NCI-H1694 (cell line): ENCODE measurements at regions not wholly inside any gene's neighbourhood (a gene's known extent, or its start where the extent isn't known, plus 50 kb on each side); places are given as distances from the start of the nearest gene placed in this dataset.
"Not testable (repeated sequence)": the region's sequence is repeated elsewhere in the genome, so short reads cannot be mapped to it uniquely, and the experiment has no call there.

Experiments used
- DNase-seq: peaks from one replicate; lab custom pipeline; 2025; lab: John Stamatoyannopoulos, UW

GRCh38 chr13:22837980-22838647 is 342.7 kb upstream of the SGCG start:
- no peak for DNase-seq

DNA sequence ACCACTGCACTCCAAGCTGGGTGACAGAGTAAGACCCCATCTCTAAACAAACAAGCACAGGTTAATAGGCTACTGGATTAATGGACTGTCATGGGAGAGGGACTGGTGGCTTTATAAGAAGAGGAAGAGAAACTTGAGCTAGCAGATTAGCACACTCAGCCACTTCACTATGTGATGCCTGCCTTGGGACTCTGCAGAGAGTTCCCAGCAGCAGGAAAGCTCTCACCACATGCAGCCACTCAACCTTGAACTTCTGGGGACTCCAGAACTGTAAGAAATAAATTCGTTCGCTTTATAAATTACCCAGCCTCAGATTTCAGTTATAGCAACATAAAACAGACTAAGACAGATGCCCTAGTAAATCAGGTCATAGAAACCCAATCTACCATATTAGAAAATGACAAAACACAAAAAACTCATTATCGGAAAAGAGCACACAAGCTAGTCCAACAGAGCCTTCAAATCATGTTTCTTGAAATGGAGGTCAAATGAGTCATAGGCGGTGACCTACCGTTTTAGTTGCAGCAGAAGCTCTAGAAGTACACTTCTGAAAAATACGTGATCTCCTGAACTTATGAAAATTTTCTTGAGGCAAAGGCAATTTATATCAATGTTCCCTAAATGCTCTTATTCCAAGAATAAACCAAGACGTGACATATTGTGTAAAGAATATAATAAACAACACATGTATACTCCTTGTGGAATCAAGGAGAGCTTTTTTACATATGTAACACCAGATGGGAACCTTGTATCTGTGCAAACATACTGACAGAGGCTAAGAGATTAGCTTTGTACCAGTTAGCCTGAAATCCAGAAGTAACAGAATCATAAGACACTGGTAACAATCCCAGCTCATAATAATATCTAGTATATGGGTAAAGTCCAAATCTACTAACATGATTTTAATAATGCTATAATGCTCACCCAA is 340.9 kb upstream of the SGCG start:
- no peak for DNase-seq

DNA sequence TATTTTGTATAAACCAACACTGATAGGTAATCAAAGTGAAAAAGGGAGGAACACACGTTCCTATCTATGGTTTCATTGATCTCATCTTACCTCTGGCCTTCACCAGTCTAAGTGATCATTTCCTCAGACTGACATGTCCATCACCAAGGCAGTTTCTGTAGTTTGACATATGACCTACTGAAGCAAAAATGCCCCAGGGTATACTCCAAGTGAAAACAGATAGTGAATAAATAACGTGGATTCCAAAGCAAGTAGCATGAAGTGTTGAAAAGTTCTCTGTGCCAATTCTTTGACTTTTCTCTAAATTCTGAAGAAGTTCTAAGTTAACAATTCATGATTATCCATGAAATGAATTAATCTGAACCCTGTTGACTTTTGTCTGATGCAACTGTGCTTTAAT is 334.2 kb upstream of the SGCG start:
- no peak for DNase-seq

- DNase-seq: no peak
Observed at GRCh38 chr13:22848539-22849052, 332.2 kb upstream of the SGCG start.

- no peak for DNase-seq
Observed at GRCh38 chr13:22855926-22856325, 324.9 kb upstream of the SGCG start.

- not testable (repeated sequence) for DNase-seq
Observed at GRCh38 chr13:22858980-22859379, 321.8 kb upstream of the SGCG start.

- DNase-seq: not testable (repeated sequence)
Observed at GRCh38 chr13:22859411-22859810, 321.4 kb upstream of the SGCG start.

- no peak for DNase-seq
Observed at GRCh38 chr13:22861958-22862466, 318.8 kb upstream of the SGCG start.

GRCh38 chr13:22862478-22862877 is 318.3 kb upstream of the SGCG start:
- no peak for DNase-seq

DNA sequence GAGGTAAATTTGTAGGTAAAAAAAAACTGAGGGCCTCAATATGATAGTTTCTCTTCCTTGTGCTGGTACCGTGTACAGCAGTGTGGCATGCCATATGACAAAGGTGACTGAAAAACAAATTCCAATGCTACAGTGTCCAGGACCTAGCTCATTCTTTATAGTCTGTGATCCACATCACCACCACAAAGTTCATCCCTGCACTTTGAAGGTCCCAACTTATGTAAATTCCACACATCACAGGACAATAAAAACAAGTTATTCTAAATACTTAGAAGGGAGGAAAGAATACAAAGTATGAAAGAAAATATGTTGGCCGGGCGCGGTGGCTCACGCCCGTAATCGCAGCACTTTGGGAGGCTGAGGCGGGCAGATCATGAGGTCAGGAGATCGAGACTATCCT is 314.6 kb upstream of the SGCG start:
- DNase-seq: no peak

DNA sequence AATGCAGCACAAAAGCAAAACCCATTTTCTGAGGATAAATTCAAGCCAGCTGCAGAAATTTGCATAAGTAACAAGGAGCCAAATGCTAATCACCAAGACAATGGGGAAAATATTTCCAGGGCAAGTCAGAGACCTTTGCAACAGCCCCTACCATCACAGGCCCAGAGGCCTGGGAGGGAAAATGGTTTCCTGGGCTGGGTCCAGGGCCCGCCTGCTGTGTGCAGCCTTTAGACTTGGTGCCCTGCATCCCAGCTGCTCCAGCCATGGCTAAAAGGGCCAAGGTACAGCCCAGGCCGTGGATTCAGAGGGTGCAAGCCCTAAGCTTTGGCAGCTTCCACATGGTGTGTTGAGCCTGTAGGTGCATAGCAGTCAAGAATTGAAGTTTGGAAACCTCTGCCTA is 309.5 kb upstream of the SGCG start:
- DNase-seq: no peak

GRCh38 chr13:22874839-22875238 is 305.9 kb upstream of the SGCG start:
- DNase-seq: no peak

GRCh38 chr13:22877421-22877820 is 303.4 kb upstream of the SGCG start:
- no peak for DNase-seq

- DNase-seq: no peak
Observed at GRCh38 chr13:22880741-22881720, 299.7 kb upstream of the SGCG start.

DNA sequence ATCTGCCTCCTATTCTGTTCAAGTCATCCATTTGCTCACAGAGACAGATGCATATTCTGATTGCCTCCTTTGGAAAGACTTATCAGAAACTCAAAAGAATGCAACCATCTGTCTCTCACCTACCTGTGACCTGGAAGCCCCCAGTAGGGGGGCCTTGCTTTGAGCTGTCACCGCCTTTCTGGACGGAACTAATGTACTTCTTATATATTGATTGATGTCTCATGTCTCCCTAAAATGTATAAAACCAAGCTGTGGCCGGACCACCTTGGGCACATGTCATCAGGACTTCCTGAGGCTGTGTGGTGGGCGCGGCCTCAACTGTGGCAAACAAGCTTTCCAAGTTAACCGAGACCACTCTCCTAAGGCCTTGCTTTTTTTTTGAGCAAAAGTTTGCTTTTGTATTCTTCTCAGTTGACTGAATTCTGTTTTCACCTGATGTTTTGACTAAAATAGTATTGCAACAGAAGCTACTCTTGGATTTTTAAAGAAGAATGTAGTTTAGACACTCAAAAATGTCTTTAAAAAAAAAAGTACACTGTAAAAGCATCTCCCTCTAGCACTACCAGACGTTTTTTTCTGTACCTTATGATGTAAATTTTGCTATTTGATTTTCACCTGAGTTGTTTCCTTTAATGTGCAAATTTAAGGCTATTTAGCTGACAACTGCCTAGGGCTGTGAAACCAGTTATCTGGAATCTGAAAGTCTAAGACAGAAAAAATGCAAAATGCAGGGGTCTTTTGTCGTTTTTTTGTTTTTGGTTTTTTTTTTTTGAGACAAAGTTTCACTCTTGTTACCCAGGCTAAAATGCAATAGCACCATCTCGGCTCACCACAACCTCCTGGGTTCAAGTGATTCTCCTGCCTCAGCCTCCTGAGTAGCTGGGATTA is 298.8 kb upstream of the SGCG start:
- not testable (repeated sequence) for DNase-seq

DNA sequence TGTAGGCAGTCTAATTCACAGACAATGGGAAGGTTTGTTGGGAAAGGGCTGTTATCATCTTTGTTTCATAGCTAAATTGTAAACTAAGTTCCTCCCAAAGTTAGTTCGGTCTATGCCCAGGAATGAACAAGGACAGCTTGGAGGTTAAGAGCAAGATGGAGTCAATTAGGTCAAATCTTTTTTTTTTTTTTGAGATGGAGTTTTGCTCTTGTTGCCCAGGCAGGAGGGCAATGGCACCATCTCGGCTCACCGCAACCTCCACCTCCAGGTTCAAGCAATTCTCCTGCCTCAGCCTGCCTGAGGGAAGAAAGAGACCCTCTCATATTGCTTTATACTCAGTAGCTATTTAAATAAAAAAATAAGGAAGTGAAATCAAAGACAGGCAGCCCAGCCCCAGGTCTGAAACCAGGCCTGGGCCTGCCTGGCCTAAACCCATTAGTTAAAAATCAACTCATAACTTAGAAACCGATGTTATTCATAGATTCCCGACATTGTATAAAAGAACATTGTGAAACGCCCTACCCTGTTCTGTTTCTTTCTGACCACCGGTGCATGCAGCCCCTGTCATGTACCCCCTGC is 297.4 kb upstream of the SGCG start:
- no peak for DNase-seq

GRCh38 chr13:22883956-22884355 is 296.8 kb upstream of the SGCG start:
- no peak for DNase-seq

- not testable (repeated sequence) for DNase-seq
Observed at GRCh38 chr13:22886061-22886460, 294.7 kb upstream of the SGCG start.

- not testable (repeated sequence) for DNase-seq
Observed at GRCh38 chr13:22889376-22889775, 291.4 kb upstream of the SGCG start.

DNA sequence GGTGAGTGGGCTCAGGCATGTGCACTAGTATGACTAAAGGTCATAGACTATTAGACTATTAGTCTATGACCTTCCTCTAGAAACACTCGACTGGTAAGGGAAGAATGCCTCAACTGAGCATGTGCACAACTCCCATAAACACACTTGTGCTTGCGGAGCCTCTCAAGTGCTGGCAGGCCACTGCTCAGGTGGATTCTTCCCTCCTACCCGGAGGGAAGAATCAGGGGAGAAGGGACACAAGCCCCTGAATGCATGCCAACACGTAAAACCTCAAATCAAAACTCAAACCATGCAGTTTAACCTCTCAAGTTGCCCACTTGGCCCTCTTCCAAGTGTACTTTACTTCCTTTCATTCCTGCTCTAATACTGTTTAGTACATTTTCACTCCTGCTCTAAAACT is 287.6 kb upstream of the SGCG start:
- no peak for DNase-seq
